Right atrium auricular region (tissue), 2 donors: ENCODE measurements at regions not wholly inside any gene's neighbourhood (a gene's known extent, or its start where the extent isn't known, plus 50 kb on each side); places are given as distances from the start of the nearest gene placed in this dataset.
"Not testable (repeated sequence)": the region's sequence is repeated elsewhere in the genome, so short reads cannot be mapped to it uniquely, and the experiment has no call there.

Experiments
- DNase-seq: peaks from one replicate; pipeline ENCODE4 v3.0.0-alpha.2; 2019; ENCODE audit warnings: low spot score
- H3K27ac ChIP-seq, 2 donors: fragments of 200-600 bp; sonication (generic); 1 replicate in 1 of 2; 2 replicates in 1 of 2; pipeline ENCODE4 v1.5.1; 2016 to 2019
- H3K27me3 ChIP-seq, 2 donors: fragments of 200-600 bp; sonication (generic); one replicate each; pipeline versions ENCODE4 v1.5.1 to v1.6.0; 2017 to 2019
- H3K36me3 ChIP-seq: fragments of 200-600 bp; sonication (generic); one replicate; pipeline ENCODE4 v1.5.1; 2016
- H3K4me1 ChIP-seq, 2 donors: fragments of 200-600 bp; sonication (generic); one replicate each; pipeline versions ENCODE4 v1.5.1 to v1.6.0; 2017 to 2019
- H3K4me3 ChIP-seq, 2 donors: fragments of 200-600 bp; sonication (generic); 1 replicate in 1 of 2; 2 replicates in 1 of 2; pipeline ENCODE4 v1.5.1; 2017 to 2019; ENCODE audit warnings: mild to moderate bottlenecking in 1 of 2, moderate library complexity in 1 of 2
- H3K9me3 ChIP-seq, 2 donors: fragments of 200-600 bp; sonication (generic); one replicate each; pipeline ENCODE4 v1.5.1; 2019
- TF ChIP-seq, protein P1 (sequence below), 2 donors: fragments of 200-600 bp; sonication (generic); IDR thresholded peaks; one replicate each; pipeline ENCODE4 v1.5.1; 2019; ENCODE audit warnings: antibody characterized with exemption in 2 of 2

DNA sequence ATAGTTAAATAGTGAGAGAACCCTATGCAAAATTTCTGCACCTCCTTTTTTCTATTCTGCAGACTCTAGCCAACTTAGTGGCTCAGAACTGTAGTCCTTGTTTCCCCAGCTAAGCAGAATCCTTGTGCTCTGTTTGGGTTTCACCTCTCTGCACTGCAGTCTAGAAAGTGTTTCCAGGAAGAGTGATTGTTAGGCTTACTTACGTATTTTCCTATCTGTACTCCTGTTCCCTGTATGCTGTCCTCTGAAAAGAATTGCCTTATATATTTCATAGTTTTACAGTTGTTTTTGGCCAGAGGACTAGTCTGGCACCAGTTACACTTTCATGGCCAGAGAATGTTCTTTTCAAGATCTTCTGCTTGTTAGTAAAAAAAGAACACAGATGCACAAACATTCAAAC, 154.6 kb upstream of the POT1 start:
- no peaks in the 10 kb centered on the region for H3K4me1 ChIP-seq
- no peak overlapping the region for H3K27ac ChIP-seq
- no peak for DNase-seq
- no peaks in the 10 kb centered on the region for H3K9me3 ChIP-seq
- no peak overlapping the region for H3K4me3 ChIP-seq
- TF ChIP-seq, protein P1, sequence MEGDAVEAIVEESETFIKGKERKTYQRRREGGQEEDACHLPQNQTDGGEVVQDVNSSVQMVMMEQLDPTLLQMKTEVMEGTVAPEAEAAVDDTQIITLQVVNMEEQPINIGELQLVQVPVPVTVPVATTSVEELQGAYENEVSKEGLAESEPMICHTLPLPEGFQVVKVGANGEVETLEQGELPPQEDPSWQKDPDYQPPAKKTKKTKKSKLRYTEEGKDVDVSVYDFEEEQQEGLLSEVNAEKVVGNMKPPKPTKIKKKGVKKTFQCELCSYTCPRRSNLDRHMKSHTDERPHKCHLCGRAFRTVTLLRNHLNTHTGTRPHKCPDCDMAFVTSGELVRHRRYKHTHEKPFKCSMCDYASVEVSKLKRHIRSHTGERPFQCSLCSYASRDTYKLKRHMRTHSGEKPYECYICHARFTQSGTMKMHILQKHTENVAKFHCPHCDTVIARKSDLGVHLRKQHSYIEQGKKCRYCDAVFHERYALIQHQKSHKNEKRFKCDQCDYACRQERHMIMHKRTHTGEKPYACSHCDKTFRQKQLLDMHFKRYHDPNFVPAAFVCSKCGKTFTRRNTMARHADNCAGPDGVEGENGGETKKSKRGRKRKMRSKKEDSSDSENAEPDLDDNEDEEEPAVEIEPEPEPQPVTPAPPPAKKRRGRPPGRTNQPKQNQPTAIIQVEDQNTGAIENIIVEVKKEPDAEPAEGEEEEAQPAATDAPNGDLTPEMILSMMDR (IDR thresholded peaks at IDR 0.05), result no peak
- H3K27me3 ChIP-seq, result no peaks in the 10 kb centered on the region
- H3K36me3 ChIP-seq, result no peaks in the 10 kb centered on the region

DNA sequence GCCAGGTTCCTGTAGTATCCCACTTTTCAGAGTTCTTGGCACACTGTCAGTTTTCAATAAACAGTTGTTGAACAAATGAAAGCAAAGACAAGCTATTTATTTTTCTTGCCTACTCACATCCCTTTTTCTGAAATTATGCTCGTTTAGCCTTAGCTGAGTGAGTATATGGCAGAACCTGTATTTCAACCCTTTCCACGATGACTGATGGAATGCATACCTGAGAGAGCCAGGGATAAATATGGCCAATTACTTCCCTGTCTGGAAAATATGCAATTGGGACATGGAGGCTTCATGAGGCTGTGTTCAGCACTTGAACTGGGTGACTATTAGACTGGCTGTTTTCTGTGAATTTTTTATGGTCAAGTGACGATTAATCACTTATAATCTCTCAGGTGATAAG, 144.5 kb upstream of the POT1 start:
- TF ChIP-seq, protein P1 (IDR thresholded peaks at IDR 0.05), result no peak
- no peaks in the 10 kb centered on the region for H3K4me1 ChIP-seq
- H3K4me3 ChIP-seq, result no peak overlapping the region
- no peaks in the 10 kb centered on the region for H3K36me3 ChIP-seq
- H3K27me3 ChIP-seq, result no peaks in the 10 kb centered on the region
- H3K27ac ChIP-seq, result no peak overlapping the region
- no peaks in the 10 kb centered on the region for H3K9me3 ChIP-seq
- no peak for DNase-seq

DNA sequence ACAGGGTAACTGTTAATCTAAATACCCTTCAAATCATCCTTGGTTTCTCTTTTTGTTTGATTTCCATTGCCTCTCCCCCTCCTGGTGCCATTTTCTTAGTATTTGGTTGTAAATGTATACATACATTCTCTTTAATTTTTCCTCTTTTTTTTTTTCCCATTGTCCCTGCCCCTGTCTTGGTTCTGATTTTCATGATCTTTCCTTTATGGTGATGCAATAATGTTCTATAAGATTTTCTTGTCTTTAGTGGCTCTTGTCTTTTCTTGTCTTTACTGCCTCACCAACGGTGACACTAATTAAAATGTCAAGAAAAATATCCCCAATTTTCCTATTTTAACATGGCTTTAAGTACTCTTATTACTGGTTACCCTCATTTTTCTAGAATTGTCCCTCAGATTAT, 135.9 kb upstream of the POT1 start:
- TF ChIP-seq, protein P1 (IDR thresholded peaks at IDR 0.05), result no peak
- Histone ChIP-seq H3K27me3 (no peaks in the 10 kb centered on the region), H3K36me3 (no peaks in the 10 kb centered on the region), H3K4me3 (no peak overlapping the region), H3K27ac (no peak overlapping the region), H3K9me3 (peaks cover 0 to 8% of the 10 kb centered on the region in 2 donors), H3K4me1 (no peaks in the 10 kb centered on the region)
- no peak for DNase-seq

DNA sequence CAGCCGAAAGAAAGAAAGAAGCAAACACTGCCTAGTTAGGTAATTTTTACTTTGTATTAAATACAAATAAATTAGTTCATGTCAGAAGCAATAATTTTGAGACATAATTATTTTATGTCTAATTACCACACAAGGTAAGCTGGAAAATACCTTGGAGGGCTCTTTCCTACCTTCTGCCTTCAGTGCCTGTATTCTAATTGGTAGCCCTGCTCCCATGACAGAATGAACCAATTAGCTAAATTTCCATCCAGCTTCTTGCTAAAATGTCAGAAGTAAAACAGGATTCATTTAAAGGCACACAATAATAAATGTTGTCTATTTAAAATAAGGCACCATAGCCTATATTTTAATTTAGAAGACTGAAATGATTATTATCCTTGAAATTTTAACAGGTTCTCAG, 135.4 kb upstream of the POT1 start:
- no peak for DNase-seq
- H3K27me3 ChIP-seq, result no peaks in the 10 kb centered on the region
- H3K9me3 ChIP-seq, result peaks cover 0 to 8% of the 10 kb centered on the region in 2 donors
- no peaks in the 10 kb centered on the region for H3K4me1 ChIP-seq
- no peak overlapping the region for H3K27ac ChIP-seq
- TF ChIP-seq, protein P1 (IDR thresholded peaks at IDR 0.05), result no peak
- no peak overlapping the region for H3K4me3 ChIP-seq
- no peaks in the 10 kb centered on the region for H3K36me3 ChIP-seq

DNA sequence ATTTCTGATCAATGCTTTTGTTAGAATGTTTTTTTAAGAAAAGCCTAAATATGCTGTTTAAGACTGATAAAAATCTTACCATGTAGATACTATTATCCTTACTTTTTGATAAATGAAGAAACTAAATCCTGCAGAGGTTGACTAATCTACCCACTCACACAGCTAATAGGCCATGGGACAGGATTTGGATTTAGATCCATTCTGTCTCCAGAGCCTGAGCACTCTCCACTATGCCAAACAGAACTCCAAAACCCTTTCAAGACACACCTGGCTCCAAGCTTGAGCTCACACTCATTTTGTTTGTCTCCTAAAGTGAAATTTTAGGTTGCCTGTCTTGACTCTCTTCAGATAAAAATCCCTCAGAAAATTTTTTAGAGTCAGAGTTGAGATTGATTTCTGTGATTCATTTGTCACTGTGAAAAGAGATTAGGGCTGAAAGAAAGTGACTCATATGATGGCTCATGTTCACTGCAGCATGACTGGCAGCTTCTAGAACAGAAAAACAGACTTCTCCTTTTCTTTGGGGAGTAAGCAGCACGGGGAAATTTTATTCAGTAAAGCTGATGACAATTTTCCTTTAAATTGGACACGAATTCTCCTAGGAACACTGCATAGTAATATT, 132.3 kb upstream of the POT1 start:
- DNase-seq, result no peak
- TF ChIP-seq, protein P1 (IDR thresholded peaks at IDR 0.05), result no peak
- H3K27ac ChIP-seq, result no peak overlapping the region
- no peak overlapping the region for H3K4me3 ChIP-seq
- H3K4me1 ChIP-seq, result no peaks in the 10 kb centered on the region
- no peaks in the 10 kb centered on the region for H3K27me3 ChIP-seq
- H3K9me3 ChIP-seq, result no peaks in the 10 kb centered on the region
- no peaks in the 10 kb centered on the region for H3K36me3 ChIP-seq

DNA sequence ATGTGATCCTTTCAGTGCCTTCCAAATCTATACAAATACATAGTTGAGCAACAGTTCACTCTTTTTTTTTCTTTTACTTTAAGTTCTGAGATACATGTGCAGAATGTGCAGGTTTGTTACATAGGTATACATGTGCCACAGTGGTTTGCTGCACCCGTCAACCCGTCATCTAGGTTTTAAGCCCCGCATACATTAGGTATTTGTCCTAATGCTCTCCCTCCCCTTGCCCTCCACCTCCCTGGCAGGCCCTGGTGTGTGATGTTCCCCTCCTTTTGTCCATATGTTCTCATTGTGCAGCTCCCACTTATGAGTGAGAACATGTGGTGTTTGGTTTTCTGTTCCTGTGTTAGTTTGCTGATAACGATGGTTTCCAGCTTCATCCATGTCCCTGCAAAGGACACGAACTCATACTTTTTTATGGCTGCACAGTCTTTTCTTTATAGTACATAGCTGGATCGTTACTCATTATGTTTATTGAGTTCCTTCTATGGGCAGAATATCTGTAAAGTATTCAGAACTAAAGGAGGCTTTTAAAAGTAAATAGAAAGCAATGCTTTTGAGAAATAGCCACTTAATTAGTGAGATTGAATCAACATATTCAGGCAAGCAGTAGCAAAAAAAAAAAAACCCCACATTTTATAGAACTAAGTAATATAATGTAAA, 131.6 kb upstream of the POT1 start:
- H3K4me1 ChIP-seq, H3K27ac ChIP-seq, H3K9me3 ChIP-seq, DNase-seq, H3K36me3 ChIP-seq, H3K4me3 ChIP-seq, H3K27me3 ChIP-seq: not testable (repeated sequence)
